OCI-LY3 (cell line): ENCODE measurements at regions not wholly inside any gene's neighbourhood (a gene's known extent, or its start where the extent isn't known, plus 50 kb on each side); places are given as distances from the start of the nearest gene placed in this dataset.

Experiments used
- H2AFZ ChIP-seq: fragments of 200-600, 300-600 bp; shearing (Covaris generic); 2 replicates; pipeline ENCODE4 v1.6.0; 2014; ENCODE audit warnings: antibody characterized with exemption, low read depth, low read length
- H3K27ac ChIP-seq: fragments of 200-600, 300-600 bp; sonication (generic); 2 replicates; pipeline ENCODE4 v1.5.1; 2014; ENCODE audit warnings: mild to moderate bottlenecking, low read length, moderate library complexity, mixed read lengths
- H3K27me3 ChIP-seq: fragments of 200-600, 300-600 bp; sonication (generic); 2 replicates; pipeline ENCODE4 v1.6.1; 2014; ENCODE audit warnings: low read depth, low read length, mixed read lengths
- H3K36me3 ChIP-seq: fragments of 200-600, 300-600 bp; sonication (generic); replicated peaks from 2 replicates; pipeline ENCODE3; 2014; ENCODE audit warnings: low read depth, low read length, mixed read lengths
- H3K4me1 ChIP-seq: fragments of 300-600, 200-600 bp; sonication (generic); 2 replicates; pipeline ENCODE4 v1.6.1; 2014; ENCODE audit warnings: low read length, mixed read lengths
- H3K4me2 ChIP-seq: fragments of 200-600, 300-600 bp; sonication (generic); 2 replicates; pipeline ENCODE4 v1.6.1; 2014; ENCODE audit warnings: low read length, mixed read lengths
- H3K4me3 ChIP-seq: fragments of 300-600, 200-600 bp; sonication (generic); 2 replicates; pipeline ENCODE4 v1.5.1; 2014; ENCODE audit warnings: antibody characterized with exemption, mild to moderate bottlenecking, low read length, moderate library complexity
- H3K79me2 ChIP-seq: fragments of 300-600, 200-600 bp; shearing (Covaris generic); 2 replicates; pipeline ENCODE4 v1.6.1; 2014; ENCODE audit warnings: mild to moderate bottlenecking, low read length, mixed read lengths
- H3K9ac ChIP-seq: fragments of 300-600, 200-600 bp; shearing (Covaris generic); 2 replicates; pipeline ENCODE4 v1.6.0; 2014; ENCODE audit warnings: mild to moderate bottlenecking, low read length, moderate library complexity
- H3K9me3 ChIP-seq: fragments of 200-600, 300-600 bp; shearing (Covaris generic); 2 replicates; pipeline ENCODE4 v1.6.1; 2014; ENCODE audit warnings: low read length, mixed read lengths; ENCODE audit not compliant: insufficient read depth
- H4K20me1 ChIP-seq: fragments of 200-600, 300-600 bp; sonication (generic); 2 replicates; pipeline ENCODE4 v1.6.1; 2016; ENCODE audit warnings: low read length, mixed read lengths; ENCODE audit not compliant: insufficient read depth
- CTCF ChIP-seq: fragments of 200-600, 300-600 bp; sonication (generic); IDR thresholded peaks from 2 replicates; pipeline ENCODE4 v1.5.1; 2014; ENCODE audit warnings: antibody characterized with exemption, low read length, low read depth
- EZH2phosphoT487 ChIP-seq: fragments of 200-600 bp; shearing (Covaris generic); IDR thresholded peaks from 2 replicates; pipeline ENCODE4 v1.6.1; 2018; ENCODE audit warnings: antibody characterized with exemption, mixed run types, low read depth

GRCh38 chrX:109839694-109840567 is 106.9 kb upstream of the ACSL4 start:
- peak overlapping the region; percentile 15; the same call in 1 of the 2 replicates for H2AFZ ChIP-seq
- H3K9me3 ChIP-seq, result no peaks in the 10 kb centered on the region
- H3K79me2 ChIP-seq, result no peaks in the 10 kb centered on the region
- H3K36me3 ChIP-seq, result no peaks in the 10 kb centered on the region
- peak overlapping the region; percentile 25; the same call in 1 of the 2 replicates for H3K4me3 ChIP-seq
- TF ChIP-seq CTCF (0 out of 2 replicates have a peak, but pooled peaks have one; percentile 4), EZH2phosphoT487 (no peak)
- H3K4me1 ChIP-seq, result peaks cover 36% of the 10 kb centered on the region
- no peaks in the 10 kb centered on the region for H3K27me3 ChIP-seq
- H3K27ac ChIP-seq, result no peak overlapping the region
- peak overlapping the region; percentile 58 for H3K4me2 ChIP-seq
- H3K9ac ChIP-seq, result no peak overlapping the region
- H4K20me1 ChIP-seq, result no peaks in the 10 kb centered on the region

- Histone ChIP-seq H3K4me2 (peak overlapping the region; percentile 58; the same call in 1 of the 2 replicates), H4K20me1 (no peaks in the 10 kb centered on the region), H3K36me3 (no peaks in the 10 kb centered on the region), H3K27ac (no peak overlapping the region), H3K4me3 (no peak overlapping the region), H3K9ac (no peak overlapping the region), H3K9me3 (no peaks in the 10 kb centered on the region), H3K79me2 (no peaks in the 10 kb centered on the region), H2AFZ (no peak overlapping the region), H3K4me1 (peaks cover 39% of the 10 kb centered on the region), H3K27me3 (no peaks in the 10 kb centered on the region)
- TF ChIP-seq EZH2phosphoT487 (no peak), CTCF (no peak)
Observed at GRCh38 chrX:109840585-109840984, 107.5 kb upstream of the ACSL4 start.

- H3K4me1 ChIP-seq, result peaks cover 39% of the 10 kb centered on the region
- no peaks in the 10 kb centered on the region for H3K9me3 ChIP-seq
- no peak for TF ChIP-seq CTCF
- TF ChIP-seq EZH2phosphoT487, result no peak
- no peak overlapping the region for H3K4me3 ChIP-seq
- no peak overlapping the region for H2AFZ ChIP-seq
- no peaks in the 10 kb centered on the region for H3K27me3 ChIP-seq
- no peak overlapping the region for H3K27ac ChIP-seq
- no peak overlapping the region for H3K9ac ChIP-seq
- no peak overlapping the region for H3K4me2 ChIP-seq
- no peaks in the 10 kb centered on the region for H3K79me2 ChIP-seq
- no peaks in the 10 kb centered on the region for H3K36me3 ChIP-seq
- no peaks in the 10 kb centered on the region for H4K20me1 ChIP-seq
Observed at GRCh38 chrX:109841257-109841656, 108.2 kb upstream of the ACSL4 start.

GRCh38 chrX:109841869-109842579 is 109.0 kb upstream of the ACSL4 start:
- Histone ChIP-seq H3K4me1 (peaks cover 39% of the 10 kb centered on the region), H3K27me3 (no peaks in the 10 kb centered on the region), H3K4me3 (no peak overlapping the region), H2AFZ (no peak overlapping the region), H3K36me3 (no peaks in the 10 kb centered on the region), H3K9ac (no peak overlapping the region), H3K79me2 (no peaks in the 10 kb centered on the region), H4K20me1 (no peaks in the 10 kb centered on the region), H3K9me3 (no peaks in the 10 kb centered on the region), H3K27ac (no peak overlapping the region), H3K4me2 (no peak overlapping the region)
- TF ChIP-seq CTCF (no peak), EZH2phosphoT487 (no peak)
